Vagina (tissue), 2 donors: ENCODE measurements at regions not wholly inside any gene's neighbourhood (a gene's known extent, or its start where the extent isn't known, plus 50 kb on each side); places are given as distances from the start of the nearest gene placed in this dataset.

Source experiments
- POLR2AphosphoS5 ChIP-seq, 2 donors: sonication (generic); formaldehyde crosslinking; IDR thresholded peaks; one replicate each; pipeline ENCODE4 v1.9.0; 2017; ENCODE audit warnings: antibody characterized with exemption in 2 of 2, mild to moderate bottlenecking in 2 of 2, low read depth in 1 of 2; ENCODE audit not compliant: insufficient read depth in 1 of 2
- TF ChIP-seq, protein P1 (sequence below), 3 experiments: fragments of 450-650 bp in 2 of 3; fragments of 200-600 bp in 1 of 3; sonication (generic) in 1 of 3; IDR thresholded peaks; one replicate each; pipeline ENCODE4 v1.5.1; 2017 to 2019; ENCODE audit warnings: antibody characterized with exemption in 3 of 3, mild to moderate bottlenecking in 2 of 3, moderate library complexity in 2 of 3

- TF ChIP-seq, protein P1, sequence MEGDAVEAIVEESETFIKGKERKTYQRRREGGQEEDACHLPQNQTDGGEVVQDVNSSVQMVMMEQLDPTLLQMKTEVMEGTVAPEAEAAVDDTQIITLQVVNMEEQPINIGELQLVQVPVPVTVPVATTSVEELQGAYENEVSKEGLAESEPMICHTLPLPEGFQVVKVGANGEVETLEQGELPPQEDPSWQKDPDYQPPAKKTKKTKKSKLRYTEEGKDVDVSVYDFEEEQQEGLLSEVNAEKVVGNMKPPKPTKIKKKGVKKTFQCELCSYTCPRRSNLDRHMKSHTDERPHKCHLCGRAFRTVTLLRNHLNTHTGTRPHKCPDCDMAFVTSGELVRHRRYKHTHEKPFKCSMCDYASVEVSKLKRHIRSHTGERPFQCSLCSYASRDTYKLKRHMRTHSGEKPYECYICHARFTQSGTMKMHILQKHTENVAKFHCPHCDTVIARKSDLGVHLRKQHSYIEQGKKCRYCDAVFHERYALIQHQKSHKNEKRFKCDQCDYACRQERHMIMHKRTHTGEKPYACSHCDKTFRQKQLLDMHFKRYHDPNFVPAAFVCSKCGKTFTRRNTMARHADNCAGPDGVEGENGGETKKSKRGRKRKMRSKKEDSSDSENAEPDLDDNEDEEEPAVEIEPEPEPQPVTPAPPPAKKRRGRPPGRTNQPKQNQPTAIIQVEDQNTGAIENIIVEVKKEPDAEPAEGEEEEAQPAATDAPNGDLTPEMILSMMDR (IDR thresholded peaks at IDR 0.05), result no peak
- TF ChIP-seq POLR2AphosphoS5 (IDR thresholded peaks at IDR 0.05; ENCODE audit: insufficient read depth in 1 of 2, low read depth in 1 of 2), result no peak
Measured at GRCh38 chr9:126248680-126249079, 77.9 kb upstream of the MVB12B start.
